GM23338 (cell line): ENCODE measurements at regions not wholly inside any gene's neighbourhood (a gene's known extent, or its start where the extent isn't known, plus 50 kb on each side); places are given as distances from the start of the nearest gene placed in this dataset.

Source experiments
- CREB1 ChIP-seq: fragments of 250-450 bp; sonication (Bioruptor Pico); IDR thresholded peaks from 2 replicates; pipeline ENCODE4 v1.5.0; 2020; ENCODE audit warnings: low read depth, mild to moderate bottlenecking, moderate library complexity
- EZH2phosphoT487 ChIP-seq: fragments of 200-600 bp; sonication (generic); IDR thresholded peaks from one replicate; pipeline ENCODE4 v1.8.1; 2018; ENCODE audit warnings: antibody characterized with exemption; ENCODE audit not compliant: unreplicated experiment
- JUNB ChIP-seq: IDR thresholded peaks from one replicate; pipeline ENCODE4 v1.6.1; 2016; ENCODE audit warnings: antibody characterized with exemption; ENCODE audit not compliant: unreplicated experiment
- NANOG ChIP-seq: IDR thresholded peaks from 2 replicates; pipeline ENCODE4 v1.6.1; 2016; ENCODE audit warnings: antibody characterized with exemption, borderline replicate concordance
- POLR2AphosphoS5 ChIP-seq: IDR thresholded peaks from 2 replicates; pipeline ENCODE4 v1.6.1; 2016; ENCODE audit warnings: antibody characterized with exemption, low read depth
- STAT1 ChIP-seq: IDR thresholded peaks from one replicate; pipeline ENCODE4 v1.6.1; 2016; ENCODE audit warnings: antibody characterized with exemption; ENCODE audit not compliant: unreplicated experiment
- ZNF114 ChIP-seq: fragments of 250-450 bp; sonication (Bioruptor Pico); IDR thresholded peaks from 2 replicates; pipeline ENCODE4 v1.5.0; 2020; ENCODE audit warnings: mild to moderate bottlenecking, moderate library complexity
- ZNF331 ChIP-seq: fragments of 250-450 bp; sonication (Bioruptor Pico); IDR thresholded peaks from 2 replicates; pipeline ENCODE4 v1.5.0; 2020; ENCODE audit warnings: low read depth, mild to moderate bottlenecking, moderate library complexity
- TF ChIP-seq, protein P1 (sequence below): fragments of 250-450 bp; sonication (Bioruptor Pico); IDR thresholded peaks from 2 replicates; pipeline ENCODE4 v1.5.0; 2020; ENCODE audit warnings: mild to moderate bottlenecking, moderate library complexity
- TF ChIP-seq, protein P2 (sequence below): IDR thresholded peaks from one replicate; pipeline ENCODE4 v1.6.1; 2018; ENCODE audit warnings: antibody characterized with exemption; ENCODE audit not compliant: unreplicated experiment
- TF ChIP-seq, protein P3 (sequence below): IDR thresholded peaks from 2 replicates; pipeline ENCODE4 v1.6.1; 2016; ENCODE audit warnings: antibody characterized with exemption

DNA sequence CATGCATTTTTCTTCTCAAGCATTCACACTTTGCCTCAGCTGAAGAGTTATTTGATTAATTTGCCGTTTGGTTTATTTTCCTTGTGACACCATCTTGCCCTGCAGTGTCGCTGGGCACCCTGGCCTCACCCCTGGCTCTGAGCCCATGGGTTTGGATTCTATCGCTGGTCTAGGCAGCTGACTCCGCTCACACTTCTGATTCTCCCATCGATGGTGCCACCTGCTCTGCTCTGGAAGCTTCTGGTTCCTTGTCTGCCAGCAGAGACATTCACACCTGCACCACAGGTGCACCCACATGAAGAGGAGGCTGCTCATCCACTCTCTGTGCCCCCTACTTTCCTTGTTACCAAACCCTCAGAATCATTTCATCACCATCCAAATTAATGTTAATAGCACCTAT is 291.6 kb upstream of the CDH4 start (continued):
- TF ChIP-seq, protein P1, sequence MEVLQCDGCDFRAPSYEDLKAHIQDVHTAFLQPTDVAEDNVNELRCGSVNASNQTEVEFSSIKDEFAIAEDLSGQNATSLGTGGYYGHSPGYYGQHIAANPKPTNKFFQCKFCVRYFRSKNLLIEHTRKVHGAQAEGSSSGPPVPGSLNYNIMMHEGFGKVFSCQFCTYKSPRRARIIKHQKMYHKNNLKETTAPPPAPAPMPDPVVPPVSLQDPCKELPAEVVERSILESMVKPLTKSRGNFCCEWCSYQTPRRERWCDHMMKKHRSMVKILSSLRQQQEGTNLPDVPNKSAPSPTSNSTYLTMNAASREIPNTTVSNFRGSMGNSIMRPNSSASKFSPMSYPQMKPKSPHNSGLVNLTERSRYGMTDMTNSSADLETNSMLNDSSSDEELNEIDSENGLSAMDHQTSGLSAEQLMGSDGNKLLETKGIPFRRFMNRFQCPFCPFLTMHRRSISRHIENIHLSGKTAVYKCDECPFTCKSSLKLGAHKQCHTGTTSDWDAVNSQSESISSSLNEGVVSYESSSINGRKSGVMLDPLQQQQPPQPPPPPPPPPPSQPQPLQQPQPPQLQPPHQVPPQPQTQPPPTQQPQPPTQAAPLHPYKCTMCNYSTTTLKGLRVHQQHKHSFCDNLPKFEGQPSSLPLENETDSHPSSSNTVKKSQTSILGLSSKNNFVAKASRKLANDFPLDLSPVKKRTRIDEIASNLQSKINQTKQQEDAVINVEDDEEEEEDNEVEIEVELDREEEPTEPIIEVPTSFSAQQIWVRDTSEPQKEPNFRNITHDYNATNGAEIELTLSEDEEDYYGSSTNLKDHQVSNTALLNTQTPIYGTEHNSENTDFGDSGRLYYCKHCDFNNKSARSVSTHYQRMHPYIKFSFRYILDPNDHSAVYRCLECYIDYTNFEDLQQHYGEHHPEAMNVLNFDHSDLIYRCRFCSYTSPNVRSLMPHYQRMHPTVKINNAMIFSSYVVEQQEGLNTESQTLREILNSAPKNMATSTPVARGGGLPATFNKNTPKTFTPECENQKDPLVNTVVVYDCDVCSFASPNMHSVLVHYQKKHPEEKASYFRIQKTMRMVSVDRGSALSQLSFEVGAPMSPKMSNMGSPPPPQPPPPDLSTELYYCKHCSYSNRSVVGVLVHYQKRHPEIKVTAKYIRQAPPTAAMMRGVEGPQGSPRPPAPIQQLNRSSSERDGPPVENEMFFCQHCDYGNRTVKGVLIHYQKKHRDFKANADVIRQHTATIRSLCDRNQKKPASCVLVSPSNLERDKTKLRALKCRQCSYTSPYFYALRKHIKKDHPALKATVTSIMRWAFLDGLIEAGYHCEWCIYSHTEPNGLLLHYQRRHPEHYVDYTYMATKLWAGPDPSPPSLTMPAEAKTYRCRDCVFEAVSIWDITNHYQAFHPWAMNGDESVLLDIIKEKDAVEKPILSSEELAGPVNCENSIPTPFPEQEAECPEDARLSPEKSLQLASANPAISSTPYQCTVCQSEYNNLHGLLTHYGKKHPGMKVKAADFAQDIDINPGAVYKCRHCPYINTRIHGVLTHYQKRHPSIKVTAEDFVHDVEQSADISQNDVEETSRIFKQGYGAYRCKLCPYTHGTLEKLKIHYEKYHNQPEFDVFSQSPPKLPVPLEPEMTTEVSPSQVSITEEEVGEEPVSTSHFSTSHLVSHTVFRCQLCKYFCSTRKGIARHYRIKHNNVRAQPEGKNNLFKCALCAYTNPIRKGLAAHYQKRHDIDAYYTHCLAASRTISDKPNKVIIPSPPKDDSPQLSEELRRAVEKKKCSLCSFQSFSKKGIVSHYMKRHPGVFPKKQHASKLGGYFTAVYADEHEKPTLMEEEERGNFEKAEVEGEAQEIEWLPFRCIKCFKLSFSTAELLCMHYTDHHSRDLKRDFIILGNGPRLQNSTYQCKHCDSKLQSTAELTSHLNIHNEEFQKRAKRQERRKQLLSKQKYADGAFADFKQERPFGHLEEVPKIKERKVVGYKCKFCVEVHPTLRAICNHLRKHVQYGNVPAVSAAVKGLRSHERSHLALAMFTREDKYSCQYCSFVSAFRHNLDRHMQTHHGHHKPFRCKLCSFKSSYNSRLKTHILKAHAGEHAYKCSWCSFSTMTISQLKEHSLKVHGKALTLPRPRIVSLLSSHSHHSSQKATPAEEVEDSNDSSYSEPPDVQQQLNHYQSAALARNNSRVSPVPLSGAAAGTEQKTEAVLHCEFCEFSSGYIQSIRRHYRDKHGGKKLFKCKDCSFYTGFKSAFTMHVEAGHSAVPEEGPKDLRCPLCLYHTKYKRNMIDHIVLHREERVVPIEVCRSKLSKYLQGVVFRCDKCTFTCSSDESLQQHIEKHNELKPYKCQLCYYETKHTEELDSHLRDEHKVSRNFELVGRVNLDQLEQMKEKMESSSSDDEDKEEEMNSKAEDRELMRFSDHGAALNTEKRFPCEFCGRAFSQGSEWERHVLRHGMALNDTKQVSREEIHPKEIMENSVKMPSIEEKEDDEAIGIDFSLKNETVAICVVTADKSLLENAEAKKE (CRISPR knock-in tag) = no peak
- TF ChIP-seq STAT1 (no peak), ZNF331 (CRISPR knock-in tag) (no peak), JUNB (no peak), POLR2AphosphoS5 (no peak), ZNF114 (CRISPR knock-in tag) (no peak), CREB1 (CRISPR knock-in tag) (no peak), NANOG (no peak), EZH2phosphoT487 (no peak)
- TF ChIP-seq, protein P2, sequence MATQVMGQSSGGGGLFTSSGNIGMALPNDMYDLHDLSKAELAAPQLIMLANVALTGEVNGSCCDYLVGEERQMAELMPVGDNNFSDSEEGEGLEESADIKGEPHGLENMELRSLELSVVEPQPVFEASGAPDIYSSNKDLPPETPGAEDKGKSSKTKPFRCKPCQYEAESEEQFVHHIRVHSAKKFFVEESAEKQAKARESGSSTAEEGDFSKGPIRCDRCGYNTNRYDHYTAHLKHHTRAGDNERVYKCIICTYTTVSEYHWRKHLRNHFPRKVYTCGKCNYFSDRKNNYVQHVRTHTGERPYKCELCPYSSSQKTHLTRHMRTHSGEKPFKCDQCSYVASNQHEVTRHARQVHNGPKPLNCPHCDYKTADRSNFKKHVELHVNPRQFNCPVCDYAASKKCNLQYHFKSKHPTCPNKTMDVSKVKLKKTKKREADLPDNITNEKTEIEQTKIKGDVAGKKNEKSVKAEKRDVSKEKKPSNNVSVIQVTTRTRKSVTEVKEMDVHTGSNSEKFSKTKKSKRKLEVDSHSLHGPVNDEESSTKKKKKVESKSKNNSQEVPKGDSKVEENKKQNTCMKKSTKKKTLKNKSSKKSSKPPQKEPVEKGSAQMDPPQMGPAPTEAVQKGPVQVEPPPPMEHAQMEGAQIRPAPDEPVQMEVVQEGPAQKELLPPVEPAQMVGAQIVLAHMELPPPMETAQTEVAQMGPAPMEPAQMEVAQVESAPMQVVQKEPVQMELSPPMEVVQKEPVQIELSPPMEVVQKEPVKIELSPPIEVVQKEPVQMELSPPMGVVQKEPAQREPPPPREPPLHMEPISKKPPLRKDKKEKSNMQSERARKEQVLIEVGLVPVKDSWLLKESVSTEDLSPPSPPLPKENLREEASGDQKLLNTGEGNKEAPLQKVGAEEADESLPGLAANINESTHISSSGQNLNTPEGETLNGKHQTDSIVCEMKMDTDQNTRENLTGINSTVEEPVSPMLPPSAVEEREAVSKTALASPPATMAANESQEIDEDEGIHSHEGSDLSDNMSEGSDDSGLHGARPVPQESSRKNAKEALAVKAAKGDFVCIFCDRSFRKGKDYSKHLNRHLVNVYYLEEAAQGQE = no peak
- TF ChIP-seq, protein P3, sequence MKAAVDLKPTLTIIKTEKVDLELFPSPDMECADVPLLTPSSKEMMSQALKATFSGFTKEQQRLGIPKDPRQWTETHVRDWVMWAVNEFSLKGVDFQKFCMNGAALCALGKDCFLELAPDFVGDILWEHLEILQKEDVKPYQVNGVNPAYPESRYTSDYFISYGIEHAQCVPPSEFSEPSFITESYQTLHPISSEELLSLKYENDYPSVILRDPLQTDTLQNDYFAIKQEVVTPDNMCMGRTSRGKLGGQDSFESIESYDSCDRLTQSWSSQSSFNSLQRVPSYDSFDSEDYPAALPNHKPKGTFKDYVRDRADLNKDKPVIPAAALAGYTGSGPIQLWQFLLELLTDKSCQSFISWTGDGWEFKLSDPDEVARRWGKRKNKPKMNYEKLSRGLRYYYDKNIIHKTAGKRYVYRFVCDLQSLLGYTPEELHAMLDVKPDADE = no peak
